ENCODE measurements at regions not wholly inside any gene's neighbourhood (a gene's known extent, or its start where the extent isn't known, plus 50 kb on each side); places are given as distances from the start of the nearest gene placed in this dataset.
A peak's percentile ranks its signal among the peaks of the same experiment; 100 is the strongest.

DNA sequence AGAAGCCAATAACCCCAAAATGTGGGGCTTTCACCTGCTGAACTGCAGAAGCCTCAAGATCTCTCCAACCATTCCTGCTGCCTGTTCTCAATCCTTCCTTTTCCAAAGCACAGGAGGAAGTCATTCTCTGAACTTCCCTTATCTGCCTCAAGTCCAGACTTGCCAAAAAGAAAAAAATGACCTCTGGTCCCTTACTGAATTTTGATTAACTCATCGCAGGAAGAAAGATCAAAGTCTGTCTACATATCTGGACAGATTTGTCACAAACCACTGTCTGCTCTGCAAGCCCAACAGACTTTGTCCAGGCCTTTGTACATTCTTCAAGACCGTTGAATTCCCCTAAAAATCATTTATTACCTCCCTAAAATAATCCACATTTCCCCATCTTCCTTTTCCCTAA is 126.5 kb upstream of the NBEA start:
- intact Hi-C loops (cut with DNase I), result no loop called here
- Histone ChIP-seq H3K27ac (no peak overlapping the region), H3K27me3 (no peaks in the 10 kb centered on the region), H3K4me1 (peaks cover 0 to 13% (median 5%) of the 10 kb centered on the region in 3 donors), H3K36me3 (no peaks in the 10 kb centered on the region), H3K4me3 (no peak overlapping the region), H3K9me3 (peaks cover 0 to 4% (median 0%) of the 10 kb centered on the region in 3 donors)
- WGBS, 2 donors, result 63 to 68% methylated on average over 2 of the region's 2 CpGs
- no peak for TF ChIP-seq POLR2A (IDR thresholded peaks at IDR 0.05)
- TF ChIP-seq, protein P1, sequence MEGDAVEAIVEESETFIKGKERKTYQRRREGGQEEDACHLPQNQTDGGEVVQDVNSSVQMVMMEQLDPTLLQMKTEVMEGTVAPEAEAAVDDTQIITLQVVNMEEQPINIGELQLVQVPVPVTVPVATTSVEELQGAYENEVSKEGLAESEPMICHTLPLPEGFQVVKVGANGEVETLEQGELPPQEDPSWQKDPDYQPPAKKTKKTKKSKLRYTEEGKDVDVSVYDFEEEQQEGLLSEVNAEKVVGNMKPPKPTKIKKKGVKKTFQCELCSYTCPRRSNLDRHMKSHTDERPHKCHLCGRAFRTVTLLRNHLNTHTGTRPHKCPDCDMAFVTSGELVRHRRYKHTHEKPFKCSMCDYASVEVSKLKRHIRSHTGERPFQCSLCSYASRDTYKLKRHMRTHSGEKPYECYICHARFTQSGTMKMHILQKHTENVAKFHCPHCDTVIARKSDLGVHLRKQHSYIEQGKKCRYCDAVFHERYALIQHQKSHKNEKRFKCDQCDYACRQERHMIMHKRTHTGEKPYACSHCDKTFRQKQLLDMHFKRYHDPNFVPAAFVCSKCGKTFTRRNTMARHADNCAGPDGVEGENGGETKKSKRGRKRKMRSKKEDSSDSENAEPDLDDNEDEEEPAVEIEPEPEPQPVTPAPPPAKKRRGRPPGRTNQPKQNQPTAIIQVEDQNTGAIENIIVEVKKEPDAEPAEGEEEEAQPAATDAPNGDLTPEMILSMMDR (IDR thresholded peaks at IDR 0.05), result no peak
- no peak for DNase-seq

DNA sequence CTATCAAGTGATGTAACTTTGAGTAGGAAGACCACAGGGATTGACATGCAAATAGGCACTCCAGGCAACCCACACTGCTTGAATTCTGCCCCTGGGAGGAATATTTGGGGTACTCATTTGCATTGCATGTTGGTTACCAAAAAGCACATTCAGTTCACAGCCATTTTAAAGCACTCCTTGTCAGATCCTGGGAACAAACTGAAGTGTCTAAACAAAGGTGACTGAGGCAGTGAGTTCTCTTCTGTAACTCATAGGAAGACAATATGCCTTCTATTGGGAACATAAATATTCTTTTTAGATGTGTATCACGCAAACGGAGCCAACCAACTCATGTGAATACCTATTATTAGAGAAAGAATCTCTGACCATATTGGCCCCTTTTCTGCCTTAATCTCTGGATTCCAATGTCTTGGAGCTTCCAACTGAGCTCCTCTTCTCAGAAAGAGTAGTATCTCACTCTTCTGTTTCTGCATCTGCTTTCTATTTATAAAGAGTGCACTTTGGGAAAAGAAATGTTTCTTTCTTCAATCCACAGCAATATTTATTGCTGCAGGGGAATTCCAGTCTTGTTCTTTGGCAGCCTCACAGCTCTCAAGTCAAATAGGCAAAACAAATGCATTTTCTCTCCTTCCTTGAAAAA is 125.7 kb upstream of the NBEA start:
- no peak for TF ChIP-seq POLR2A (IDR thresholded peaks at IDR 0.05)
- TF ChIP-seq, protein P1 (IDR thresholded peaks at IDR 0.05), result no peak
- H3K27me3 ChIP-seq, result no peaks in the 10 kb centered on the region
- H3K36me3 ChIP-seq, result no peaks in the 10 kb centered on the region
- H3K27ac ChIP-seq, result peak overlapping the region in 1 of 4 donors; percentile 1
- H3K4me1 ChIP-seq, result peaks cover 0 to 13% (median 5%) of the 10 kb centered on the region in 3 donors
- WGBS, 2 donors, result 35 to 38% methylated on average over 2 of the region's 2 CpGs
- H3K9me3 ChIP-seq, result peaks cover 0 to 4% (median 0%) of the 10 kb centered on the region in 3 donors
- intact Hi-C loops (cut with DNase I), result no loop called here
- H3K4me3 ChIP-seq, result no peak overlapping the region
- DNase-seq, result no peak

DNA sequence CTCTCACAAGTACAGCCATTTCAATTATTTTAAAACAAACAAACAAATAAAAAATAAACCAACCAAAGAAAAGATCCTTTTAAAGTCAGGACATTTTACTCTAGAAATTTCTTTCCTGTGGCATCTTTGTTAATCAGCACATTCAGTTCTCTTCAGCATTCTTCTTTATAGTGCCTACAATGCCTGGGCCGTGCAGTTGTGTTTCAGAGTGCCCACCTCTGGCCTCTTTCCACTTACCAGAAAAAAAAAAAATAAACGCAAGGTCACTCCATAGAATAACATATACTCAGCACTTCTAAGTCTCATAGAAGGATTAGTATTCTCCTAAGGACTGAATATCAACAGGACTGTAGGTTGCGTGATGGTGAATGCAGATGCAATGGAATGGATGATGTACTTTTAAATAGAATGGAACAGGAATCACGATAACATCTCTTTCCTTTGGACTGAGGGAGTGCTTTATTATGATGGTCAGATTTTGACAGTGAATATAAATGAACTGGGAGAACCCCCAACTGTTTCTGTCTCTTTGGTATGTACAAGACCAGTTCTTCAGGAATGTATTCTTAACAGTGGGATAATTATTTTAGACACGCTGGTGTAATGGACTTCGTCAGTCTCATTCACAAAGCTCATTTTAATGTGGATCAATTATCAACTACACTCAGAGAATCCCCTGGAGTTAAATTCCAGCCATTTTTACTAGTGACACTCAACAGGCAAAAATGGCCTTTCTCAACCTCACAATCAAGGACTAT is 125.0 kb upstream of the NBEA start:
- Histone ChIP-seq H3K4me3 (no peak overlapping the region), H3K4me1 (peaks cover 0 to 13% (median 5%) of the 10 kb centered on the region in 3 donors), H3K27ac (peak overlapping the region in 1 of 4 donors; percentile 19), H3K36me3 (no peaks in the 10 kb centered on the region), H3K27me3 (no peaks in the 10 kb centered on the region), H3K9me3 (peaks cover 0 to 4% (median 0%) of the 10 kb centered on the region in 3 donors)
- DNase-seq, result no peak
- intact Hi-C loops (cut with DNase I), result no loop called here
- TF ChIP-seq POLR2A (IDR thresholded peaks at IDR 0.05), result no peak
- TF ChIP-seq, protein P1 (IDR thresholded peaks at IDR 0.05), result no peak
- WGBS, 2 donors, result 57 to 58% methylated on average over 6 of the region's 6 CpGs

DNA sequence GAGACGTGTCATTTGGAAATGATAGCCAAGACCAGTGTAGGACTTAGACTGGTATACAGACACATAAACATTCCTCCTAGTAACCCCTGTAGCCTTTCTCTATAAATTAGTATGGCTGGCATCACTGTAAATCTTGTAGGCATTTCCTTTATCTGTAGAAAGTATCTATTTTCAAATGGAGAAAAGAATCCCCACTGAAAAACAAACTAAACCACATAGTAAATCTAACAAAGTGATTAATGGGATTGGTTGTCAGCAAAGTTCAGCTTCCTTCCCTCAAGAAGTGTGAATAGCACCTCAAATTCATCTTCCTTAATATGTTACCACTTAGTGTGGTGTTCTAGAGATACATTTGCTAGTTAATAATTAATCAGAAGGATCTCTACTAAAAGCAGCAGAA is 119.4 kb upstream of the NBEA start:
- TF ChIP-seq POLR2A (IDR thresholded peaks at IDR 0.05), result no peak
- TF ChIP-seq, protein P1 (IDR thresholded peaks at IDR 0.05), result no peak
- Histone ChIP-seq H3K36me3 (no peaks in the 10 kb centered on the region), H3K27me3 (no peaks in the 10 kb centered on the region), H3K4me1 (no peaks in the 10 kb centered on the region), H3K27ac (no peak overlapping the region), H3K4me3 (no peak overlapping the region), H3K9me3 (no peaks in the 10 kb centered on the region)
- WGBS, 2 donors, result 78 to 83% methylated on average over 1 of the region's 1 CpG
- intact Hi-C loops (cut with DNase I), result no loop called here
- no peak for DNase-seq

DNA sequence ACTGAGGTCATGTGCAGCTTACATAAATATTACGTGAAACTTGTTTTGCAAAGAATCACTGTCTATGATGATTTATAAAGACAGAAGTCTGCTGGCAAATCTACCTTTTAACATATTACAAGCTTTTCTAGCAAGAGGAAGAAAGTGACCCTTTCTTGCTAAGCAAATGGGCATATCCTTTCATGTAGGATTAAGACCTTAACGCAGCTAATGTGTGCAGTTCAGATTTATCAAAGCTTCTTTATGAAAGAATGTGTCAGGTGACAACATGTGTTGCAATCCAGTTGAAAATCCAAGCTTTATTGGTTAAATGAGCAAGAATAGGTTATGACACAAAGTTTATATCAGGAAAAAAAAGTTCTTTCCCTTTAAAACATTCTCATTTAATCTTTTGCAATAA is 115.6 kb upstream of the NBEA start:
- H3K27ac ChIP-seq, result no peak overlapping the region
- 30 to 33% methylated on average over 2 of the region's 2 CpGs for WGBS, 2 donors
- intact Hi-C loops (cut with DNase I), result no loop called here

More for the DNA sequence above, 115.6 kb upstream of the NBEA start:
- no peak for TF ChIP-seq POLR2A (IDR thresholded peaks at IDR 0.05)
- TF ChIP-seq, protein P1 (IDR thresholded peaks at IDR 0.05), result no peak
- Histone ChIP-seq H3K4me1 (no peaks in the 10 kb centered on the region), H3K36me3 (no peaks in the 10 kb centered on the region), H3K27me3 (no peaks in the 10 kb centered on the region), H3K4me3 (no peak overlapping the region), H3K9me3 (no peaks in the 10 kb centered on the region)
- no peak for DNase-seq

All from esophagus squamous epithelium (tissue), 5 donors.